GM23248 (cell line): ENCODE measurements at regions not wholly inside any gene's neighbourhood (a gene's known extent, or its start where the extent isn't known, plus 50 kb on each side); places are given as distances from the start of the nearest gene placed in this dataset.

Experiments used
- EZH2 ChIP-seq: fragments of 200-600 bp; sonication (generic); IDR thresholded peaks from 2 replicates; pipeline ENCODE4 v1.6.1; 2018; ENCODE audit warnings: antibody characterized with exemption, mild to moderate bottlenecking; ENCODE audit not compliant: insufficient read depth, poor library complexity, severe bottlenecking
- EZH2phosphoT487 ChIP-seq: fragments of 200-600 bp; sonication (generic); IDR thresholded peaks from 2 replicates; pipeline ENCODE4 v1.6.1; 2018; ENCODE audit warnings: antibody characterized with exemption, moderate library complexity, mild to moderate bottlenecking, low read depth; ENCODE audit not compliant: insufficient read depth

DNA sequence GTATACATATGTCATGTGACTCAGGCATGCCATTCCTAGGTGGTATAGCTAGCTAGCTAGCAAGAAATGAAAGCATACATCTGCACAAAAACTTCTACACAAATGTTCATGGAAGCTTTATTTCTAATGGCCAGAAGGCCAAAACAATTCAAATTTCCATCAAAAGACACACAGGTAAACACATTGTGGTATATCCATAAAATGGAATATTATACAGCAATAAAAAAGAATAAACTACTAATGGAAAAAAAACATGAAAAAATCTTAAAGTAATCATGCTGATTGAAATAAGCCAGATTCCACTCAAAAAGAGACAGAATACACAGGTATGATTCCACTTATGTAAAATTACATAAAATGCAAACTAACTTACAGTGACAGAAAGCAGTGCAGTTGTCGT lies 154.3 kb downstream of the MACC1 start:
- TF ChIP-seq EZH2phosphoT487: no peak
- TF ChIP-seq EZH2: no peak
